Ishikawa (cell line): ENCODE measurements at regions not wholly inside any gene's neighbourhood (a gene's known extent, or its start where the extent isn't known, plus 50 kb on each side); places are given as distances from the start of the nearest gene placed in this dataset.

Experiments
- CEBPB ChIP-seq: IDR thresholded peaks from 2 replicates; pipeline ENCODE4 v1.6.1; 2012
- CREB1 ChIP-seq: IDR thresholded peaks from 2 replicates; pipeline ENCODE4 v1.6.1; 2012; ENCODE audit warnings: low read depth
- EP300 ChIP-seq: IDR thresholded peaks from 2 replicates; pipeline ENCODE4 v1.6.1; 2012; ENCODE audit warnings: borderline replicate concordance
- FOXM1 ChIP-seq: IDR thresholded peaks from 2 replicates; pipeline ENCODE4 v1.6.1; 2012; ENCODE audit warnings: low read depth, borderline replicate concordance
- RAD21 ChIP-seq: IDR thresholded peaks from 2 replicates; pipeline ENCODE4 v1.6.1; 2012; ENCODE audit warnings: low read depth
- TAF1 ChIP-seq: IDR thresholded peaks from 2 replicates; pipeline ENCODE4 v1.6.1; 2012; ENCODE audit warnings: low read depth, mild to moderate bottlenecking
- TCF12 ChIP-seq: IDR thresholded peaks from 2 replicates; pipeline ENCODE4 v1.6.1; 2012; ENCODE audit warnings: low read depth
- TEAD4 ChIP-seq: IDR thresholded peaks from 2 replicates; pipeline ENCODE4 v1.6.1; 2012
- YY1 ChIP-seq: IDR thresholded peaks from 2 replicates; pipeline ENCODE4 v1.6.1; 2012; ENCODE audit warnings: low read depth
- TF ChIP-seq, protein P1 (sequence below): IDR thresholded peaks from 2 replicates; pipeline ENCODE4 v1.6.1; 2012; ENCODE audit warnings: low read depth, mild to moderate bottlenecking
- TF ChIP-seq, protein P2 (sequence below): IDR thresholded peaks from 2 replicates; pipeline ENCODE4 v1.6.1; 2012

DNA sequence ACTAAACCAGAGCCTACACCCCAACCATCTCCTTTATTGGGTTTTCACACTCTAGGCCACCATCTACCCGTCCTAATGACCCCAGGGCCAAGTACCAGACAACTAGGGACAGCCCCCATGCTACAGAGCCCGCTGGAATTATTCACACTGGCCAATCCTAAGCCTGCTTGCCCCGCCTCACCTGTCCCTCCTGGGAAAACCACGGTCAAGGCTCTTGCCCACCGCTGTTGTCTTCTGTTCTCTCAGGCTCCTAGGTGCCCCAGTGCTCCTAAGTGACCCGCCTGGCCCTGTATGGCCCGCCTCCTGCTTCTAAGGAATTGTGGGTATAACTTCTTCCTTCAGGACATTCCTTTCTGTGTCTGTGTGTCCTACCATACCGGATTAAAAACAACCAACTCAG, 453.4 kb downstream of the CD83 start:
- TF ChIP-seq TCF12: no peak
- no peak for TF ChIP-seq EP300
- no peak for TF ChIP-seq FOXM1
- TF ChIP-seq, protein P1, sequence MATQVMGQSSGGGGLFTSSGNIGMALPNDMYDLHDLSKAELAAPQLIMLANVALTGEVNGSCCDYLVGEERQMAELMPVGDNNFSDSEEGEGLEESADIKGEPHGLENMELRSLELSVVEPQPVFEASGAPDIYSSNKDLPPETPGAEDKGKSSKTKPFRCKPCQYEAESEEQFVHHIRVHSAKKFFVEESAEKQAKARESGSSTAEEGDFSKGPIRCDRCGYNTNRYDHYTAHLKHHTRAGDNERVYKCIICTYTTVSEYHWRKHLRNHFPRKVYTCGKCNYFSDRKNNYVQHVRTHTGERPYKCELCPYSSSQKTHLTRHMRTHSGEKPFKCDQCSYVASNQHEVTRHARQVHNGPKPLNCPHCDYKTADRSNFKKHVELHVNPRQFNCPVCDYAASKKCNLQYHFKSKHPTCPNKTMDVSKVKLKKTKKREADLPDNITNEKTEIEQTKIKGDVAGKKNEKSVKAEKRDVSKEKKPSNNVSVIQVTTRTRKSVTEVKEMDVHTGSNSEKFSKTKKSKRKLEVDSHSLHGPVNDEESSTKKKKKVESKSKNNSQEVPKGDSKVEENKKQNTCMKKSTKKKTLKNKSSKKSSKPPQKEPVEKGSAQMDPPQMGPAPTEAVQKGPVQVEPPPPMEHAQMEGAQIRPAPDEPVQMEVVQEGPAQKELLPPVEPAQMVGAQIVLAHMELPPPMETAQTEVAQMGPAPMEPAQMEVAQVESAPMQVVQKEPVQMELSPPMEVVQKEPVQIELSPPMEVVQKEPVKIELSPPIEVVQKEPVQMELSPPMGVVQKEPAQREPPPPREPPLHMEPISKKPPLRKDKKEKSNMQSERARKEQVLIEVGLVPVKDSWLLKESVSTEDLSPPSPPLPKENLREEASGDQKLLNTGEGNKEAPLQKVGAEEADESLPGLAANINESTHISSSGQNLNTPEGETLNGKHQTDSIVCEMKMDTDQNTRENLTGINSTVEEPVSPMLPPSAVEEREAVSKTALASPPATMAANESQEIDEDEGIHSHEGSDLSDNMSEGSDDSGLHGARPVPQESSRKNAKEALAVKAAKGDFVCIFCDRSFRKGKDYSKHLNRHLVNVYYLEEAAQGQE: no peak
- TF ChIP-seq TEAD4: no peak
- no peak for TF ChIP-seq YY1
- no peak for TF ChIP-seq CEBPB
- TF ChIP-seq, protein P2, sequence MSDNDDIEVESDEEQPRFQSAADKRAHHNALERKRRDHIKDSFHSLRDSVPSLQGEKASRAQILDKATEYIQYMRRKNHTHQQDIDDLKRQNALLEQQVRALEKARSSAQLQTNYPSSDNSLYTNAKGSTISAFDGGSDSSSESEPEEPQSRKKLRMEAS: no peak
- no peak for TF ChIP-seq TAF1
- no peak for TF ChIP-seq CREB1
- no peak for TF ChIP-seq RAD21
